IMR-90 (cell line): ENCODE measurements at regions not wholly inside any gene's neighbourhood (a gene's known extent, or its start where the extent isn't known, plus 50 kb on each side); places are given as distances from the start of the nearest gene placed in this dataset.

Experiments used
- ATAC-seq: fragments of 200-7000 bp; cut with Tn5 transposase; 2 replicates; pipeline ENCODE4 v1.9.1; 2020; ENCODE audit warnings: low read depth, mild to moderate bottlenecking, moderate library complexity
- BruUV-seq: library from RNA; stranded (reverse); fragments of 400-500 nt; replicated peaks from 2 replicates; lab custom pipeline; 2021; lab: Mats Ljungman, UMichigan
- CTCF ChIA-PET: fragments of 300-600 bp; formaldehyde crosslinking; extraction: SDS; loops from one replicate; lab custom pipeline; 2021; ENCODE audit warnings: antibody characterized with exemption; lab: Yijun Ruan, JAX
- POLR2A ChIA-PET: fragments of 300-600 bp; sonication (Branson Sonifier 250); formaldehyde crosslinking; loops from one replicate; lab custom pipeline; 2022; ENCODE audit warnings: antibody characterized with exemption; ENCODE audit not compliant: unreplicated experiment; lab: Charles Lee
- DNase-seq: peaks from one replicate; pipeline ENCODE4 v3.0.0; 2013
- H2AFZ ChIP-seq: replicated peaks from 2 replicates; pipeline ENCODE3; 2013; ENCODE audit warnings: low read length, mild to moderate bottlenecking; ENCODE audit not compliant: poor library complexity
- H2AK5ac ChIP-seq: 2 replicates; pipeline ENCODE4 v1.6.1; 2013; ENCODE audit warnings: low read depth, low read length, inconsistent platforms
- H2AK9ac ChIP-seq: replicated peaks from 2 replicates; pipeline ENCODE3; 2013; ENCODE audit warnings: mild to moderate bottlenecking, low read depth, low read length, moderate library complexity; ENCODE audit not compliant: poor library complexity
- H2BK120ac ChIP-seq: 2 replicates; pipeline ENCODE4 v1.6.1; 2013; ENCODE audit warnings: low read depth, low read length, inconsistent platforms
- H2BK15ac ChIP-seq: 3 replicates; pipeline ENCODE4 v1.6.1; 2013; ENCODE audit warnings: low read depth, low read length, inconsistent platforms
- H2BK20ac ChIP-seq: 2 replicates; pipeline ENCODE4 v1.6.1; 2013; ENCODE audit warnings: low read depth, mild to moderate bottlenecking, inconsistent platforms, low read length, moderate library complexity
- H2BK5ac ChIP-seq: 2 replicates; pipeline ENCODE4 v1.6.1; 2013; ENCODE audit warnings: mild to moderate bottlenecking, low read depth, low read length, inconsistent platforms; ENCODE audit not compliant: poor library complexity, severe bottlenecking
- H3K14ac ChIP-seq: replicated peaks from 2 replicates; pipeline ENCODE4 v1.6.1; 2013; ENCODE audit warnings: low read depth, low read length, inconsistent platforms
- H3K18ac ChIP-seq: 2 replicates; pipeline ENCODE4 v1.6.1; 2013; ENCODE audit warnings: low read depth, low read length, control low read depth
- H3K23ac ChIP-seq: 2 replicates; pipeline ENCODE4 v1.6.1; 2013; ENCODE audit warnings: low read depth, low read length, inconsistent platforms
- H3K27ac ChIP-seq: 2 replicates; pipeline ENCODE4 v1.5.1; 2013; ENCODE audit warnings: mild to moderate bottlenecking, control low read depth, low read length; ENCODE audit not compliant: insufficient read depth
- H3K27me3 ChIP-seq: 2 replicates; pipeline ENCODE4 v1.6.1; 2013; ENCODE audit warnings: low read length; ENCODE audit not compliant: control insufficient read depth, insufficient read depth
- H3K36me3 ChIP-seq: 2 replicates; pipeline ENCODE4 v1.6.1; 2013; ENCODE audit warnings: low read length, mixed read lengths; ENCODE audit not compliant: control insufficient read depth, insufficient read depth
- H3K4ac ChIP-seq: 2 replicates; pipeline ENCODE4 v1.6.1; 2013; ENCODE audit warnings: low read depth, low read length, inconsistent platforms
- H3K4me1 ChIP-seq: 2 replicates; pipeline ENCODE4 v1.6.1; 2013; ENCODE audit warnings: low read length, mixed read lengths; ENCODE audit not compliant: control insufficient read depth, insufficient read depth
- H3K4me2 ChIP-seq: 2 replicates; pipeline ENCODE4 v1.6.1; 2013; ENCODE audit warnings: low read depth, mild to moderate bottlenecking, control low read depth, low read length, moderate library complexity
- H3K4me3 ChIP-seq: 2 replicates; pipeline ENCODE4 v1.5.1; 2013; ENCODE audit warnings: low read depth, mild to moderate bottlenecking, control low read depth, low read length, moderate library complexity; ENCODE audit not compliant: insufficient read depth
- H3K56ac ChIP-seq: 2 replicates; pipeline ENCODE4 v1.6.1; 2013; ENCODE audit warnings: low read length, inconsistent platforms; ENCODE audit not compliant: insufficient read depth; ENCODE audit errors: extremely low read depth
- H3K79me1 ChIP-seq, 2 experiments: 2 replicates each; pipeline ENCODE4 v1.6.1; 2013; ENCODE audit warnings: low read length in 2 of 2, inconsistent platforms in 1 of 2, low read depth in 1 of 2
- H3K9ac ChIP-seq: 2 replicates; pipeline ENCODE4 v1.6.1; 2013; ENCODE audit warnings: low read depth, low read length, control low read depth
- H3K9me1 ChIP-seq: 2 replicates; pipeline ENCODE4 v1.6.1; 2013; ENCODE audit warnings: low read length, inconsistent platforms; ENCODE audit not compliant: insufficient read depth
- H3K9me3 ChIP-seq: 2 replicates; pipeline ENCODE4 v1.6.1; 2013; ENCODE audit warnings: low read length; ENCODE audit not compliant: control insufficient read depth, insufficient read depth
- H4K20me1 ChIP-seq: 2 replicates; pipeline ENCODE4 v1.6.1; 2013; ENCODE audit warnings: low read length, inconsistent platforms; ENCODE audit not compliant: insufficient read depth
- H4K5ac ChIP-seq: 2 replicates; pipeline ENCODE4 v1.6.1; 2013; ENCODE audit warnings: mild to moderate bottlenecking, low read depth, low read length, control low read depth
- H4K8ac ChIP-seq, 2 experiments: 2 replicates each; pipeline ENCODE4 v1.6.1; 2013; ENCODE audit warnings: low read depth in 2 of 2, low read length in 2 of 2, control low read depth in 1 of 2, inconsistent platforms in 1 of 2
- H4K91ac ChIP-seq: 2 replicates; pipeline ENCODE4 v1.6.1; 2013; ENCODE audit warnings: low read depth, low read length, inconsistent platforms; ENCODE audit not compliant: insufficient read depth
- BHLHE40 ChIP-seq: fragments of 150-350 bp; IDR thresholded peaks from 2 replicates; pipeline ENCODE4 v1.6.1; 2016; ENCODE audit warnings: mild to moderate bottlenecking, low read depth, low read length
- CEBPB ChIP-seq: IDR thresholded peaks from 2 replicates; pipeline ENCODE4 v1.6.1; 2012; ENCODE audit warnings: low read depth, low read length, improper control_type of control experiment
- CHD1 ChIP-seq: IDR thresholded peaks from 2 replicates; pipeline ENCODE4 v1.6.1; 2012; ENCODE audit warnings: low read depth, low read length, improper control_type of control experiment
- FOS ChIP-seq: fragments of 150-350 bp; IDR thresholded peaks from 2 replicates; pipeline ENCODE4 v1.6.1; 2016; ENCODE audit warnings: low read depth, low read length
- MAFK ChIP-seq: IDR thresholded peaks from 2 replicates; pipeline ENCODE4 v1.6.1; 2012; ENCODE audit warnings: low read depth, low read length, improper control_type of control experiment
- MAZ ChIP-seq: IDR thresholded peaks from 2 replicates; pipeline ENCODE4 v1.6.1; 2012; ENCODE audit warnings: low read depth, mild to moderate bottlenecking, low read length, improper control_type of control experiment, moderate library complexity, borderline replicate concordance
- MXI1 ChIP-seq: IDR thresholded peaks from 2 replicates; pipeline ENCODE4 v1.6.1; 2012; ENCODE audit warnings: low read depth, mild to moderate bottlenecking, low read length, moderate library complexity, borderline replicate concordance
- NFE2L2 ChIP-seq: fragments of 150-350 bp; IDR thresholded peaks from 2 replicates; pipeline ENCODE4 v1.6.1; 2016; ENCODE audit warnings: low read depth, mild to moderate bottlenecking, low read length
- POLR2A ChIP-seq: IDR thresholded peaks from 2 replicates; pipeline ENCODE4 v1.6.1; 2012; ENCODE audit warnings: mild to moderate bottlenecking, low read depth, low read length
- RAD21 ChIP-seq: IDR thresholded peaks from 2 replicates; pipeline ENCODE4 v1.6.1; 2012; ENCODE audit warnings: low read length, improper control_type of control experiment
- RCOR1 ChIP-seq: IDR thresholded peaks from 2 replicates; pipeline ENCODE4 v1.6.1; 2012; ENCODE audit warnings: mild to moderate bottlenecking, low read length, improper control_type of control experiment; ENCODE audit not compliant: insufficient replicate concordance
- RFX5 ChIP-seq: IDR thresholded peaks from 2 replicates; pipeline ENCODE4 v1.8.0; 2012; ENCODE audit warnings: low read depth, mild to moderate bottlenecking, low read length, moderate library complexity
- SMC3 ChIP-seq: fragments of 150-350 bp; IDR thresholded peaks from 2 replicates; pipeline ENCODE4 v1.6.1; 2016; ENCODE audit warnings: low read depth, mild to moderate bottlenecking, antibody characterized with exemption, low read length, moderate library complexity
- dilution Hi-C: fragments of 300-500 bp; cut with HindIII; formaldehyde crosslinking; loops from one replicate; pipeline ENCODE4 v1.14.3; 2018; ENCODE audit warnings: low sequenced_read_pairs; ENCODE audit not compliant: unreplicated experiment
- in situ Hi-C: fragments of 300-500 bp; cut with MboI; formaldehyde crosslinking; loops from 3 replicates; pipeline ENCODE4 v1.14.3; 2019; ENCODE audit warnings: low sequenced_read_pairs, inconsistent platforms, mixed read lengths
- intact Hi-C: fragments of 100-400 bp; cut with micrococcal nuclease; formaldehyde crosslinking; loops from 2 replicates; pipeline ENCODE4 v1.10.0; 2022
- TF ChIP-seq, protein P1 (sequence below): conservative IDR thresholded peaks from 2 replicates; pipeline ENCODE4 v1.5.1; 2012; ENCODE audit warnings: mild to moderate bottlenecking, low read depth, low read length, improper control_type of control experiment
- TF ChIP-seq, protein P2 (sequence below): fragments of 150-350 bp; IDR thresholded peaks from 2 replicates; pipeline ENCODE4 v1.6.1; 2016; ENCODE audit warnings: low read depth, mild to moderate bottlenecking, low read length, moderate library complexity, borderline replicate concordance
- TF ChIP-seq, protein P3 (sequence below): fragments of 150-350 bp; IDR thresholded peaks from 2 replicates; pipeline ENCODE4 v1.6.1; 2017; ENCODE audit warnings: mild to moderate bottlenecking, antibody characterized with exemption, low read length, low read depth

DNA sequence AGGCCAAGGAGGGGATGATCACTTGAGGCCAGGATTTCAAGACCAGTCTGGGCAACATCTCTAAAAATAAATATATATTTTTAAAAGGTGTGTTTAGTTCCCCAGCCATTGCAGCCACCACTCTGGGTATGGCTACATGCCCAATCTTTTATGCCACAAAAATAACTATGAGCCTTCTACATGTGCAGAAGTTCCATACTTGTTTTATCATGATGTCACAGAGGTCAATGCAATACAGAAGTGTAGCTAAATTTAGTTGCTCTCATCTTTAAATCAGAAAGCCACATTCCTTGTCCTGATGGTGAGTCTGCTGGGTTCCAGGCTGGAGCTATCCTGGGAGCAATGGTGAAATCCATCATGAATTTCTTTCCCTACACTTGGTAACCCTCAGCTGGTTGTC, 436.3 kb downstream of the DYNC2H1 start:
- Histone ChIP-seq H2BK5ac (no peak overlapping the region), H2BK120ac (no peak overlapping the region), H2AK5ac (no peak overlapping the region), H4K91ac (no peak overlapping the region), H3K4me1 (no peaks in the 10 kb centered on the region), H3K23ac (no peak overlapping the region), H3K14ac (no peak overlapping the region), H3K4me2 (no peak overlapping the region), H3K27ac (no peak overlapping the region), H3K9ac (no peak overlapping the region), H4K20me1 (no peaks in the 10 kb centered on the region), H3K79me1 (no peaks in the 10 kb centered on the region), H3K56ac (no peak overlapping the region), H3K36me3 (no peaks in the 10 kb centered on the region), H3K18ac (no peak overlapping the region), H4K5ac (no peak overlapping the region), H3K4me3 (no peak overlapping the region), H2BK20ac (no peak overlapping the region), H2AK9ac (no peak overlapping the region), H3K4ac (no peak overlapping the region), H4K8ac (no peak overlapping the region), H3K9me3 (no peaks in the 10 kb centered on the region), H3K9me1 (0 out of 2 replicates have a peak, but pooled peaks cover 4% of the 10 kb centered on the region), H3K27me3 (no peaks in the 10 kb centered on the region), H2AFZ (no peak overlapping the region), H2BK15ac (no peak overlapping the region)
- BruUV-seq: no TSS peak
- ATAC-seq: no peak
- no peak for TF ChIP-seq CHD1
- TF ChIP-seq SMC3: no peak
- TF ChIP-seq CEBPB: no peak
- no peak for TF ChIP-seq RFX5
- no peak for TF ChIP-seq MAFK
- TF ChIP-seq BHLHE40: no peak
- TF ChIP-seq RAD21: no peak
- no peak for TF ChIP-seq MAZ
- TF ChIP-seq, protein P1, sequence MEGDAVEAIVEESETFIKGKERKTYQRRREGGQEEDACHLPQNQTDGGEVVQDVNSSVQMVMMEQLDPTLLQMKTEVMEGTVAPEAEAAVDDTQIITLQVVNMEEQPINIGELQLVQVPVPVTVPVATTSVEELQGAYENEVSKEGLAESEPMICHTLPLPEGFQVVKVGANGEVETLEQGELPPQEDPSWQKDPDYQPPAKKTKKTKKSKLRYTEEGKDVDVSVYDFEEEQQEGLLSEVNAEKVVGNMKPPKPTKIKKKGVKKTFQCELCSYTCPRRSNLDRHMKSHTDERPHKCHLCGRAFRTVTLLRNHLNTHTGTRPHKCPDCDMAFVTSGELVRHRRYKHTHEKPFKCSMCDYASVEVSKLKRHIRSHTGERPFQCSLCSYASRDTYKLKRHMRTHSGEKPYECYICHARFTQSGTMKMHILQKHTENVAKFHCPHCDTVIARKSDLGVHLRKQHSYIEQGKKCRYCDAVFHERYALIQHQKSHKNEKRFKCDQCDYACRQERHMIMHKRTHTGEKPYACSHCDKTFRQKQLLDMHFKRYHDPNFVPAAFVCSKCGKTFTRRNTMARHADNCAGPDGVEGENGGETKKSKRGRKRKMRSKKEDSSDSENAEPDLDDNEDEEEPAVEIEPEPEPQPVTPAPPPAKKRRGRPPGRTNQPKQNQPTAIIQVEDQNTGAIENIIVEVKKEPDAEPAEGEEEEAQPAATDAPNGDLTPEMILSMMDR: no peak
- TF ChIP-seq POLR2A: no peak
- no peak for TF ChIP-seq NFE2L2
- no peak for TF ChIP-seq RCOR1
- no peak for TF ChIP-seq FOS
- TF ChIP-seq, protein P2, sequence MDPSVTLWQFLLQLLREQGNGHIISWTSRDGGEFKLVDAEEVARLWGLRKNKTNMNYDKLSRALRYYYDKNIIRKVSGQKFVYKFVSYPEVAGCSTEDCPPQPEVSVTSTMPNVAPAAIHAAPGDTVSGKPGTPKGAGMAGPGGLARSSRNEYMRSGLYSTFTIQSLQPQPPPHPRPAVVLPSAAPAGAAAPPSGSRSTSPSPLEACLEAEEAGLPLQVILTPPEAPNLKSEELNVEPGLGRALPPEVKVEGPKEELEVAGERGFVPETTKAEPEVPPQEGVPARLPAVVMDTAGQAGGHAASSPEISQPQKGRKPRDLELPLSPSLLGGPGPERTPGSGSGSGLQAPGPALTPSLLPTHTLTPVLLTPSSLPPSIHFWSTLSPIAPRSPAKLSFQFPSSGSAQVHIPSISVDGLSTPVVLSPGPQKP: no peak
- TF ChIP-seq, protein P3, sequence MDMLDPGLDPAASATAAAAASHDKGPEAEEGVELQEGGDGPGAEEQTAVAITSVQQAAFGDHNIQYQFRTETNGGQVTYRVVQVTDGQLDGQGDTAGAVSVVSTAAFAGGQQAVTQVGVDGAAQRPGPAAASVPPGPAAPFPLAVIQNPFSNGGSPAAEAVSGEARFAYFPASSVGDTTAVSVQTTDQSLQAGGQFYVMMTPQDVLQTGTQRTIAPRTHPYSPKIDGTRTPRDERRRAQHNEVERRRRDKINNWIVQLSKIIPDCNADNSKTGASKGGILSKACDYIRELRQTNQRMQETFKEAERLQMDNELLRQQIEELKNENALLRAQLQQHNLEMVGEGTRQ: no peak
- no peak for TF ChIP-seq MXI1
- dilution Hi-C loops (no loop called here), intact Hi-C loops (no loop called here), in situ Hi-C loops (no loop called here)
- DNase-seq: no peak
- POLR2A ChIA-PET: no interaction called here
- CTCF ChIA-PET: interaction anchor here (2.8 kb wide), 1 partner anchor 8 kb away, joined by 14 read pairs; no protein-coding TSS in a partner anchor
